ENCODE measurements at regions not wholly inside any gene's neighbourhood (a gene's known extent, or its start where the extent isn't known, plus 50 kb on each side); places are given as distances from the start of the nearest gene placed in this dataset.

DNA sequence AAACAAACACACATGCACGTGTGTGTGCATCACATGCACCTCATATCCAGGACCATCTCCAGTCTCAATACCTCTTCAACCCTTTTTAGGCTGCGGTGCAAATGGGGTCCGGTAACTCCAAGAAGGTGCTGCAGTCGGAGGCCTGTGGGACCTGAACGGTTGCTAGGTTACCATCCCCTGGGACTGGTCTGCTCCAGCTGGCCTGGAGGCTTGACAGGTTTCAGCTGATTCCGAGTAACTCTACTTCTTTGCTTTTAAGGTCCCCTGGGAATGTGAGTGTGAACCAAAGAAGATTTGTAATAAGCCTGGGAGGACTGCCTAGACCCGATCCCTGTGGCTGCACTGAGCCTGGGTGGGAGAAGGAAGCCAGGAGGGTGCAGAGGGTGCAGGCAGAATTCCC lies 117.5 kb downstream of the CCNA1 start:
- no peak overlapping the region for H2BK5ac ChIP-seq (ENCODE audit: low read depth, low read length)
- H3K79me2 ChIP-seq (ENCODE audit: control insufficient read depth in 1 of 2, insufficient read depth in 2 of 2, low read length in 2 of 2), result no peaks in the 10 kb centered on the region
- H3K4me3 ChIP-seq (ENCODE audit: extremely low read depth in 1 of 4, insufficient read depth in 2 of 4, low read depth in 3 of 4, low read length in 4 of 4), result no peak overlapping the region
- H2BK12ac ChIP-seq (ENCODE audit: low read depth, low read length), result no peak overlapping the region
- H3K4me2 ChIP-seq (ENCODE audit: insufficient read depth in 1 of 2, low read depth in 2 of 2, low read length in 2 of 2), result no peak overlapping the region
- no peak for FAIRE-seq
- WGBS, 2 experiments (ENCODE audit: extremely low coverage in 1 of 2, insufficient coverage in 1 of 2, insufficient read length in 1 of 2, insufficient replicate concordance in 2 of 2, low coverage in 1 of 2, low lambda C conversion rate in 2 of 2, missing lambda C conversion rate in 1 of 2), result 94% methylated on average over 7 of the region's 7 CpGs; no CpG with 5 or more reads in 1 of the 2 experiments
- POLR2A ChIA-PET (ENCODE audit: partially characterized antibody), result no interaction called here
- H3K23me2 ChIP-seq (ENCODE audit: low read depth, low read length), result no peaks in the 10 kb centered on the region; the same call in 1 of the 2 replicates
- no peak overlapping the region for H2AK5ac ChIP-seq (ENCODE audit: low read depth, low read length)
- no peaks in the 10 kb centered on the region for H3K79me1 ChIP-seq (ENCODE audit: low read depth, low read length)
- no peaks in the 10 kb centered on the region for H3K27me3 ChIP-seq (replicated peaks in 1 of 4; ENCODE audit: control insufficient read depth in 3 of 4, extremely low read depth in 1 of 4, insufficient read depth in 3 of 4, low read length in 3 of 4)
- H3K36me3 ChIP-seq (ENCODE audit: control insufficient read depth in 2 of 4, insufficient read depth in 4 of 4, low read length in 3 of 4), result no peaks in the 10 kb centered on the region
- no peak overlapping the region for H2BK20ac ChIP-seq (ENCODE audit: low read length)
- H3K14ac ChIP-seq (ENCODE audit: insufficient read length), result no peak overlapping the region
- H2BK15ac ChIP-seq (ENCODE audit: low read length), result no peak overlapping the region
- no peak for DNase-seq (ENCODE audit: low read depth in 1 of 2, low spot score in 2 of 2)
- H4K20me1 ChIP-seq (replicated peaks in 1 of 2; ENCODE audit: control insufficient read depth in 1 of 2, insufficient read depth in 2 of 2, low read length in 2 of 2), result no peaks in the 10 kb centered on the region
- no peak overlapping the region for H2BK120ac ChIP-seq (replicated peaks; ENCODE audit: low read depth, low read length)
- no peak overlapping the region for H4K5ac ChIP-seq (ENCODE audit: insufficient read length, low read depth, low read length)
- H3K23ac ChIP-seq (ENCODE audit: insufficient read length), result no peak overlapping the region
- H3K4ac ChIP-seq (replicated peaks; ENCODE audit: insufficient read length, low read depth, low read length), result no peak overlapping the region
- H3K18ac ChIP-seq (ENCODE audit: extremely low read depth, low read length), result no peak overlapping the region
- no peaks in the 10 kb centered on the region for H3K9me3 ChIP-seq (ENCODE audit: insufficient read depth in 2 of 2, low read depth in 1 of 2, low read length in 1 of 2)
- no peak overlapping the region for H3K56ac ChIP-seq (replicated peaks; ENCODE audit: insufficient read length, low read depth, low read length)
- no peak overlapping the region for H3K27ac ChIP-seq (ENCODE audit: low read depth, low read length)
- no peak overlapping the region for H2AFZ ChIP-seq (ENCODE audit: low read length)
- no peak overlapping the region for H4K91ac ChIP-seq (replicated peaks; ENCODE audit: insufficient read length, low read length)
- no peak overlapping the region for H3K9ac ChIP-seq (replicated peaks in 1 of 4; ENCODE audit: extremely low read depth in 1 of 4, low read depth in 3 of 4, low read length in 3 of 4)
- no peaks in the 10 kb centered on the region for H3K4me1 ChIP-seq (replicated peaks in 1 of 4; ENCODE audit: control insufficient read depth in 3 of 4, insufficient read depth in 4 of 4, low read length in 3 of 4)
- no peak overlapping the region for H4K8ac ChIP-seq (ENCODE audit: extremely low read depth, insufficient read depth, low read length)
- CTCF ChIA-PET (ENCODE audit: partially characterized antibody), result no interaction called here
- no peak for TF ChIP-seq SRF (IDR thresholded peaks at IDR 0.05; ENCODE audit: low read depth, low read length)
- no peak for TF ChIP-seq POLR2A (IDR thresholded peaks at IDR 0.05; ENCODE audit: control extremely low read depth in 1 of 2, low read depth in 2 of 2, low read length in 2 of 2)
- no peak for TF ChIP-seq CEBPB (IDR thresholded peaks at IDR 0.05; ENCODE audit: low read depth, low read length)
- TF ChIP-seq KDM5A (IDR thresholded peaks at IDR 0.05; ENCODE audit: low read length), result no peak
- TF ChIP-seq TBP (IDR thresholded peaks at IDR 0.05; ENCODE audit: low read depth, low read length), result no peak
- no peak for TF ChIP-seq HDAC2 (IDR thresholded peaks at IDR 0.05; ENCODE audit: borderline replicate concordance in 1 of 2, low read depth in 2 of 2, low read length in 2 of 2)
- no peak for TF ChIP-seq KDM4A (IDR thresholded peaks at IDR 0.05; ENCODE audit: low read depth, low read length, severe bottlenecking)
- no peak for TF ChIP-seq RBBP5 (IDR thresholded peaks at IDR 0.05; ENCODE audit: borderline replicate concordance, low read depth, low read length)
- TF ChIP-seq RFX5 (IDR thresholded peaks at IDR 0.05; ENCODE audit: borderline replicate concordance, low read depth, low read length), result no peak
- no peak for TF ChIP-seq NANOG (IDR thresholded peaks at IDR 0.05; ENCODE audit: insufficient read depth, low read depth, low read length, poor library complexity, severe bottlenecking)
- no peak for TF ChIP-seq ZNF274 (IDR thresholded peaks at IDR 0.05; ENCODE audit: borderline replicate concordance, extremely low read depth, low read length)
- no peak for TF ChIP-seq TAF7 (optimal IDR thresholded peaks at IDR 0.05; ENCODE audit: borderline replicate concordance, low read depth, low read length)
- TF ChIP-seq TCF12 (IDR thresholded peaks at IDR 0.05; ENCODE audit: low read depth, low read length), result no peak
- no peak for TF ChIP-seq PHF8 (conservative IDR thresholded peaks at IDR 0.05; ENCODE audit: low read depth, low read length)
- TF ChIP-seq, protein P1, sequence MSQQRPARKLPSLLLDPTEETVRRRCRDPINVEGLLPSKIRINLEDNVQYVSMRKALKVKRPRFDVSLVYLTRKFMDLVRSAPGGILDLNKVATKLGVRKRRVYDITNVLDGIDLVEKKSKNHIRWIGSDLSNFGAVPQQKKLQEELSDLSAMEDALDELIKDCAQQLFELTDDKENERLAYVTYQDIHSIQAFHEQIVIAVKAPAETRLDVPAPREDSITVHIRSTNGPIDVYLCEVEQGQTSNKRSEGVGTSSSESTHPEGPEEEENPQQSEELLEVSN (IDR thresholded peaks at IDR 0.05), result no peak
